SH-SY5Y (cell line): ENCODE measurements at regions not wholly inside any gene's neighbourhood (a gene's known extent, or its start where the extent isn't known, plus 50 kb on each side); places are given as distances from the start of the nearest gene placed in this dataset.

ENCODE experiments used
- GATA2 ChIP-seq: IDR thresholded peaks from 2 replicates; pipeline ENCODE4 v1.6.1; 2011; ENCODE audit warnings: mild to moderate bottlenecking, low read depth, low read length
- GATA3 ChIP-seq: IDR thresholded peaks from 2 replicates; pipeline ENCODE4 v1.6.1; 2011; ENCODE audit warnings: low read depth, mild to moderate bottlenecking, low read length, moderate library complexity

DNA sequence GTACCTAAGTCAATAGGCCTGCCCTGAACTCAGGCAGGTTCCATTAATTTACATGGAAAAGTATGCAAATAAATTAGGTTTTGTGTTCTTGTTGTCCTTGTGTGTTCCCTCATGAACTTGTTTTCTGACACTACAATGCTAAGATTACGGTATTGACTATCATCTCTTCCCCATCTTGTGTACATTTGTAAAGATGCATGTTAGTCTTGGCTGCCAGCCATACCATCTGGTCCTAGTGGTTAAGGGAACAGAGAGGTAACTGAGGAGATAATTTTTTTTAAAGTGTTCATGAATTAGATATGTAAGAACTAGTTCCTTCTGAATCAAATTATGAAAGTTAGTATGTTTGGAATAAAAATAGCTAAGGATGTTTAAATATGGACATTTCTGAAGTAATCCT, 167.6 kb upstream of the ADAMTS5 start:
- TF ChIP-seq GATA2: no peak
- TF ChIP-seq GATA3: no peak

- no peak for TF ChIP-seq GATA3
- TF ChIP-seq GATA2: no peak
These were observed 165.4 kb upstream of the ADAMTS5 start for GRCh38 chr21:27132266-27132665.

DNA sequence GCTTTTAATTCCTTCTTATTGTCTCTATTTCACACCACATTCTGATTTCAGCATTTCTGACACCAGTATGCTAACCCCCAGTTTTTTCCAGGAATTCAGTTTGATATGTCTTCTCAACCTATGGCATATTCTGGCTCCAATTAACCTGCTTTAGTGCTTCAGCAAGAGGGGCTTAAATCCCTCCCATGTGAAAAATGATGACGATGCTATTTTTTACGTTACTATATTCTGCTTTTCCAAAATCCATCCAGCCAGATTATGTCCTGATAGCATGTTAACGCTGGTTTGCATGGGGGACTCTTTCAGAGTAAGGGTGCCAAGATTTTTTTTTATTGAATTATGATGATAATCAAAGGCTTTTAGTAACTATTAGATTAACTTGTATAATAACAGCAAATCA, 163.3 kb upstream of the ADAMTS5 start:
- TF ChIP-seq GATA2 (no peak), GATA3 (no peak)

GRCh38 chr21:27129694-27130093, 162.8 kb upstream of the ADAMTS5 start:
- TF ChIP-seq GATA3: no peak

GRCh38 chr21:27129215-27129614, 162.3 kb upstream of the ADAMTS5 start:
- no peak for TF ChIP-seq GATA3
- TF ChIP-seq GATA2: no peak

DNA sequence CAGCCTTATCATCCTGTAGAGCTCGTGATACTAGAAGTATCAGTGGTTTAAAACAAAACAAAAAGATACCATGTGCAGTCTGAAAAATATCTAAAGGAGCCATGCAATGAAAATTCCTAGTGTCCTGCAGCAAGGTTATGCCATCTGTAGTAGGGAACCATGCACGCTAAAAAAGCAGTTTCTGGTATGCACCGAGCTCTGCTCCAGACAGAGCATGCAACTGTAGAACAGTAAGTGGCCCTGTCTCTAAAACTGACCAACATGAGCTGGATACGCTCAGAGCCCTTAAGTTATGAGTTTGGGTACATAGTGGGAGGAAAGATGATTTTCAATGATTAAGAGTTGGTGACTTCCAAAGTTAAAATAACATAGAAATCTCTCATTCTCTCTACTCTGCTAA, 159.3 kb upstream of the ADAMTS5 start:
- TF ChIP-seq GATA2: no peak
- no peak for TF ChIP-seq GATA3

- TF ChIP-seq GATA2 (no peak), GATA3 (no peak)
These were observed 155.8 kb upstream of the ADAMTS5 start for GRCh38 chr21:27122686-27123085.

DNA sequence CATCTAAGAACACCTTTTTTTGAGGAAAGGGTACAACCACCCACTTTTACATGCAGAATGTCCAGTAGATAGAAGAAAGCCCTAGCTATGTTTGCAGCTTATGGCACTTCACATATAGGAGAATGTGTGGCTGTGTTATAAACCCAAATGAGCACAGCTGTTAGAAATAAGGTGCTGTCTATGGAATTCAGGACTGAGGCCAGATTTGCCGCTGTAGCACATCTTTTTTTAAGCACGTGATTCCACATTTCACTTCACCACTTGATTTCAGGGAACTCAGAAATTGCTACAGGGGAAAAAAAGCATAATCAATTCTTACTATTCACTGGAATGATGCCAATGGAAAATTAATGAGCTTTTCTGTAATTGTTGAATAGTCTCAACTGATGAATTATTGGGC, 147.2 kb upstream of the ADAMTS5 start:
- TF ChIP-seq GATA2 (no peak), GATA3 (no peak)

GRCh38 chr21:27112186-27112585, 145.3 kb upstream of the ADAMTS5 start:
- TF ChIP-seq GATA2 (no peak), GATA3 (no peak)

DNA sequence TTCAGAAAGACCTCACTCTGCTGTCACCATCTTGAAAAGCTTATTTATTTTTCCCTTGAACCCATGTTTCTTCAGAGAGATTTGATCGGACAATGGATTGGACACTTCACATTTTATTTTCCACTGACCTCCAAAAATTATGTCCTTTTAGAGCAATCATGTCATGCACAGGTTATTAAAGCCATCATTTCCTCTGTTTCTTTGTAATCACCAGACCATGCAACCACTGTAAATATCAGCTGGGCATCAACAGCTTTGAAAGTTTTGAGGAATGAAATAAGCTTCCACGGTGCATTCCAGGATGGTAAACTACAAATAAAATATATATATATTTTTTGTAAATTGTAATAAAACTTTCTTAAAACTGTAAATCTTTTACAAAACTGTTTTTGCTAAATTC, 144.1 kb upstream of the ADAMTS5 start:
- TF ChIP-seq GATA3 (no peak), GATA2 (no peak)

DNA sequence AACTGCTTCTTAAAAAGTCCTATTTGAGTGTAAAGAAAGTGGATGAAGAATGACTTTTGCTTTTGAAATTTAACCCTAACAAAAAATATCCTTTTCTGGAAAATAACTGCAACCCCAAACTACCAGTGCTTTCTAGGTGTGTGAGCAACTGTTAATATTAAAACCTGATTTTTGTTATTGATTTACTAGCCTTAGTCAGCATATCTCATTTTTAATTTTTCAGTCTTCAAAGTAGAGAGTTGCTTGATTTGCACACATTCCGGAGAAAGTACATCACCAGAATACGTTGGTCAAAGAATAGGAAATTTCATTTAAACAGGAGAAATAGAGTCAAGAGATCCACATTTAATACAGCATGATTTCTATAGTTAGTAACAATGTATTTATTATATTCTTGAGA, 141.8 kb upstream of the ADAMTS5 start:
- TF ChIP-seq GATA3: no peak
- no peak for TF ChIP-seq GATA2

- TF ChIP-seq GATA2 (no peak), GATA3 (no peak)
These were observed 141.3 kb upstream of the ADAMTS5 start for GRCh38 chr21:27108228-27108627.

- no peak for TF ChIP-seq GATA3
- no peak for TF ChIP-seq GATA2
These were observed 138.1 kb upstream of the ADAMTS5 start for GRCh38 chr21:27104846-27105431.

- TF ChIP-seq GATA2 (no peak), GATA3 (no peak)
These were observed 136.9 kb upstream of the ADAMTS5 start for GRCh38 chr21:27103768-27104167.

- TF ChIP-seq GATA3: no peak
- TF ChIP-seq GATA2: no peak
These were observed 134.6 kb upstream of the ADAMTS5 start for GRCh38 chr21:27101523-27101922.
